Activated CD4-positive, CD25-positive, alpha-beta regulatory T cell (primary cell): ENCODE measurements at regions not wholly inside any gene's neighbourhood (a gene's known extent, or its start where the extent isn't known, plus 50 kb on each side); places are given as distances from the start of the nearest gene placed in this dataset.
"Not testable (repeated sequence)": the region's sequence is repeated elsewhere in the genome, so short reads cannot be mapped to it uniquely, and the experiment has no call there.

ENCODE experiments used
- DNase-seq, 4 experiments: peaks; one replicate each; lab custom pipeline; 2025; lab: John Stamatoyannopoulos, UW

DNA sequence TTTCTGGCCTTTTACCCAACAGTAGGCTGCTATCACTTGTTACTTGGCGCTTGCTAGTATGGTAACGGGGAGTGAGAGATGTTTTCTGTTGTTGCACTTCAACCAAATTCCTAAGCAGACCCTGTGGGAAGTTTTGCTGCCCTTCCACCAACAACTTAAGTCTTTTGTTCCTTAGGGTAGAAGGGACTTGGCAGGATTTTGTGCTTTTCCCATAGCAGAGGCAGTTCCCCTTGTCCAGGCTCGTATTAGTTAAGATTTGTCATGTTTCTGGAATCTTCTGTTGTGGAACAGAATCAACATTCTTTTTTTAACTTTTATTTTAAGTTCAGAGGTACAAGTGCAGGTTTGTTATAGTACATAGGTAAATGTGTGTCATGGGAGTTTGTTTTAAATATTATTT is 73.2 kb upstream of the SGIP1 start:
- no peak for DNase-seq

DNA sequence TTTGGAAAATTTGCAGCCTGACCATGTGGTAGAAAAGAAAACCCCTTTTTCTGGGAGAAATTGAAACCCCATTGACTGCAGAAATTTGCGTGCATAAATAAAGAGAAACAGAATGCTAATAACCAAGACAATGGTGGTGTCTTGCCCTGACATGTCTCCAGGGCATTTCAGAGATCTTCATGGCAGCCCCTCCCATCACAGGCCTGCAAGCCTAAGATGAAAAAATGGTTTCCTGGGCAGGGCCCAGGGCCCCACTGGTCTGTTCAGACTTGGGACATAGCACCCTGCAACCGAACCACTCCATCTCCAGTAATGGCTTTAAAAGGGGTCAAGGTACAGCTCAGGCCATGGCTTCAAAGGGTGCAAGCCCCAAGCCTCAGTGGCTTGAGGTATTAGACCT is 71.6 kb upstream of the SGIP1 start:
- DNase-seq, result no peak

DNA sequence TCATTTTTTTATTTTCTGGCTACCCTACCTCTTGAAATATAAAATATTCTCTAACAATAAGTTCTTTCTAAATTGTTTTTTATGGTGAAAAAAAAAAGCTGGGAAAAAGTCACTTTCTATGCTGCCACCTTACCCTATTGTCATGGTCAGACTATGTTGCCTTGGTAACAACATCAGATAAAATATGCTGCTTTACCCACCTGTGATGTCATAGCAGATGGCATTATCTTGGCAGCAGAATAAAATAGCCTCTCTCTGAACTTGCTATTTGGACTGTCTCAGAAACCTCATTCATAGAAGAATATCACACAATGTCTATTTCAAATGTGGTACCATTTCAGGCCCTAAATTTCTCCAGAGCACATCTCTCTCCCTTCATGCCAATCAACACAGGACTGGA is 69.6 kb upstream of the SGIP1 start:
- DNase-seq, result no peak

DNA sequence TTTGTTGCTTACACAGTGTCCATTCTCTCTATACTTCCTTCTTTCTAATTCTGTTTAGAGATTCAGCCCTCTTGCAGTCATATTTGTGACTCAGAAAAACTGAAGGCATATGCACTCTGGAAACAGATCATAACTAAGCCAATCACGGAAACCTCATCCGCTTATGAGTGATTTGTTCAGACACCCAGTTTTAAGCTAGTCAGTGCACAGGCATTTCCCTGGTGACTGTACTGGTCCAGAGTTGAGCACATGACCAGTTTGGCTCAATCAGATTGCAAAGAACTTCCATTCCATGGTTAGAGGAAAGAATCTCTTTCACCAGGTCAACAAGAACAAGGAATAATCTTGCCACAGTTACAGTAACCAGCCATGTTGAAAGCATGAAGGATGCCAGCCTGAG is 69.2 kb upstream of the SGIP1 start:
- no peak for DNase-seq

DNA sequence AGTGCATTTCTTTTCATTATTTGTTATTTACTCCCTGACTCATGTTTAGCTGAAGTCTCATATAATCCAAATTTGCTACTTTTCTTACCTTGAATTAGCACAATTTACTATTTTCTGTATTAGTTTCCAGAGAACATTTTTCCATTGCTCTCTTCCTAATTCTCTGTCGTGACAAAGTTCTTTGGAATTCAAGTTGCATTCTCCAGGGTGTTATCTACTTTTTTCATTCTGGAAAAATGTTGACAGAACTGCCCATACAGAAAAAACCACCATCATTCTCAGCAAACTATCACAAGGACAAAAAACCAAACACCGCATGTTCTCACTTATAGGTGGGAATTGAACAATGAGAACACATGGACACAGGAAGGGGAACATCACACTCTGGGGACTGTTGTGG is 67.3 kb upstream of the SGIP1 start:
- DNase-seq, result not testable (repeated sequence)

DNA sequence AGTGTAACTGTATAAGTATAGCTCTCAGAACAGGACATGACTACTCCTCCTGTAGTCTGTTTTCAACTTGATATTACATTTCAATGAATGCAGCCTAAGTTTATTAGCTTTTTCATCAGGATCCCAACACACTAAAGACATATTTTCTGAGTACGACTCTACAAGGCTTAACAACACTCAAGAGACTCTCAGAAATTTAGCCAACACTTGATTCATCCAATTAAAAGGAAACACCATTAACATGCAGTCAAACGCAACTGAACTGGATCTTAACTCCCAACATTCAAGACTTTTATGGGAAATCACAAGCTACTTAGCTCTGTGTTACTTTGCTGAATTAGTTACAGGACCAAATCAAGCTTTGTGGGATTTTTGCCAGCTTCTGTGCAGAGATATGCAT is 65.2 kb upstream of the SGIP1 start:
- no peak for DNase-seq

DNA sequence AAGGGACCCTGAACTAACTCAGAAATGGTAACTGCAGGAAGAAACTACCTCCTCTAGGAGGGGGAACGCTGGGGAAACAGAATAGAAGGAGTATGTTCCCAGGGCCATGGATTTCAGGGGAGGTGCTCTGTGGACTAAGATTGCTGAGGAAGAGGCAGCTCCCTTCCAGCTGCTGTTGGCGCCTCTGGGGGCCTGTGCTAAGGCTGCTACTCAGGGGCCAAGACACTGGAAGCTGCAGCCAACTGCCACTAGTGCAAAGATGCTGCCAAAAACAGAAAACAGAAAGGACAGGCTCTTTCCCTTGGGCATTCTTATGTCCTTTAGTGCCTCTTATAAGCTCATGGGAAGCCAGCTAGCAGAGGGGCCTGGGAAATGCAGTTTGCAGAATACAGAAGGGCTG is 58.0 kb upstream of the SGIP1 start:
- no peak for DNase-seq

DNA sequence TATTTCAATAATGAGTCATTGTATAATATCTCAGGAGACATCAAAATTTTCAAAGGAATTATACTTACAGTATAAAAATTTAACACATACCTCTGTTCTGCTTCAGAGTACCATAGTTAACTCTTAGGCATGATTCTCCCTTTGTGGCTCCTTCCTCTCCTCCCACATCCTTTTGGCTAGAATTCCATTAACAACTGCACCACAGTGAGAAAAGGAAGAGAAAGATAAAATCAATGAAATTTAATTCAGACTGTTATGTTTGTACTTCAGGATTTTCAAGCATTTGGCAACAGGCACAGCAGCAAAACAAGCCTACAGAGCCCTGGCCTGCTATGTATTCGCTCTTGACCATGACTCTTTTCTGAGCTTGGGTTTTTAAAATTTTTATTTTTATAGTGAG is 57.2 kb upstream of the SGIP1 start:
- DNase-seq, result no peak

DNA sequence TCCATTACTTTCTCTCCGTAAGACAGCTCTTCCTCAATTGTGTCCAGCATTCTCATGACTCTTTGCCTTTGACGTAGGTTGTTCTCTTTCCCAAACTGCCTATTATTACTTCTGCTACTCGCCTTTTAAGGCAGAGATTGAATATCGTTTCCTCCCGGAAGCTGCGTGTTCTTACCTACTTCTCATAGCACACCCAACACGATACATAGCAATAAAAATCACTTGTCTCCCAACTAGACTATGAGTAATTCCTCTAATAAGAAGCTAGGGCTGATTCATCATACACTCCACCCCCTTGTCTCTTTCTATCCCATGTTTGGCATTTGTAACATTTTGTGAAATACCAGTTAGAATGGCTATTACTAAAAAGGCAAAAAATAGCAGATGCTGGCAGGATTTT is 55.8 kb upstream of the SGIP1 start:
- DNase-seq, result no peak

DNA sequence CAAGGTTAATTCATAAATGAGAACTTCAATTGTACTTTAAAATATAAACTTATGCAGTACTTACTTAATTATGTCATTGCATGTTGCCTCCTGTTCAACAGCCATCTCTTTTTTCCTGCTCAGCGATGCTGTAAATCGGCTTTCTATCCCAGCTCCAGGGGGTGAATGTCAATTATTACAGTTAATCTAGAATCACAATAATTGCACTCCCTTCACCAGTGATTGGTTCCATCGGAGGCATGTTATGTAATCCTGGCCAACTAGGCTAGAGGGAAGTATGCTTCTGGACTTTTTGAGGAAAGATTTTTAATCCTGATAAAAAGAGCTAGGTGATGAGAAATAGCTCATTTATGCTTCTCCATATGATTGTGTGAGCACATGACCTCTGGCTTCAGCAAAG is 53.8 kb upstream of the SGIP1 start:
- no peak for DNase-seq

DNA sequence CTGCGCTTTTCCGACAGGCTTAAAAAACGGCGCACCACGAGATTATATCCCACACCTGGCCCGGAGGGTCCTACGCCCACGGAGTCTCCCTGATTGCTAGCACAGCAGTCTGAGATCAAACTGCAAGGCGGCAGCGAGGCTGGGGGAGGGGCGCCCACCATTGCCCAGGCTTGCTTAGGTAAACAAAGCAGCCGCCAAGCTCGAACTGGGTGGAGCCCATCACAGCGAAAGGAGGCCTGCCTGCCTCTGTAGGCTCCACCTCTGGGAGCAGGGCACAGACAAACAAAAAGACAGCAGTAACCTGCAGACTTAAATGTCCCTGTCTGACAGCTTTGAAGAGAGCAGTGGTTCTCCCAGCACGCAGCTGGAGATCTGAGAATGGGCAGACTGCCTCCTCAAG is 52.7 kb upstream of the SGIP1 start:
- not testable (repeated sequence) for DNase-seq
